GM12878 (cell line): ENCODE measurements at regions not wholly inside any gene's neighbourhood (a gene's known extent, or its start where the extent isn't known, plus 50 kb on each side); places are given as distances from the start of the nearest gene placed in this dataset.
A peak's percentile ranks its signal among the peaks of the same experiment; 100 is the strongest.
"Not testable (repeated sequence)": the region's sequence is repeated elsewhere in the genome, so short reads cannot be mapped to it uniquely, and the experiment has no call there.

Source experiments
- ATAC-seq: fragments of 200-7000 bp; cut with Tn5 transposase; 3 replicates; pipeline ENCODE4 v1.9.1; 2020; ENCODE audit warnings: mild to moderate bottlenecking, moderate library complexity
- BruUV-seq: library from RNA; stranded (reverse); fragments of 400-500 nt; replicated peaks from 2 replicates; lab custom pipeline; 2021; lab: Mats Ljungman, UMichigan
- CTCF ChIA-PET: fragments of 300-600 bp; sonication (Branson Sonifier 250); formaldehyde crosslinking; extraction: SDS; loops from one replicate; lab custom pipeline; 2021; ENCODE audit warnings: inconsistent platforms; lab: Yijun Ruan, JAX
- POLR2A ChIA-PET: fragments of 350-600 bp; formaldehyde crosslinking; extraction: SDS; loops from one replicate; lab custom pipeline; 2021; ENCODE audit warnings: inconsistent platforms; lab: Charles Lee
- RAD21 ChIA-PET: fragments of 300-600 bp; sonication (Branson Sonifier 250); formaldehyde crosslinking; loops from one replicate; lab custom pipeline; 2023; ENCODE audit warnings: antibody characterized with exemption; ENCODE audit not compliant: unreplicated experiment; lab: Charles Lee
- SMC1A ChIA-PET: fragments of 300-600 bp; sonication (Branson Sonifier 250); formaldehyde crosslinking; loops from one replicate; lab custom pipeline; 2023; ENCODE audit not compliant: unreplicated experiment, uncharacterized antibody; lab: Charles Lee
- DNase-seq: peaks from one replicate; pipeline ENCODE4 v3.0.0-alpha.2; 2011; ENCODE audit warnings: low read depth, low spot score
- FAIRE-seq: peaks from 3 replicates; lab custom pipeline; 2011; peaks lifted over from hg19 to GRCh38; lab: Jason Lieb, UNC
- H2AFZ ChIP-seq: 2 replicates; pipeline ENCODE4 v1.6.0; 2011; ENCODE audit warnings: low read depth, low read length, control low read depth; ENCODE audit not compliant: control insufficient read depth
- H3K27ac ChIP-seq: 2 replicates; pipeline ENCODE4 v1.5.1; 2011; ENCODE audit warnings: control low read depth; ENCODE audit not compliant: control insufficient read depth, insufficient read depth
- H3K27me3 ChIP-seq, 2 experiments: replicated peaks in 1 of 2; 2 replicates each; pipeline versions ENCODE4 v1.6.0 to v1.6.1; 2011; ENCODE audit warnings: low read length in 1 of 2; ENCODE audit not compliant: control insufficient read depth in 2 of 2, insufficient read depth in 2 of 2
- H3K36me3 ChIP-seq, 2 experiments: 2 replicates each; pipeline ENCODE4 v1.5.1; 2011; ENCODE audit warnings: low read length in 1 of 2; ENCODE audit not compliant: control insufficient read depth in 2 of 2, insufficient read depth in 2 of 2
- H3K4me1 ChIP-seq: 2 replicates; pipeline ENCODE4 v1.6.1; 2011; ENCODE audit warnings: mild to moderate bottlenecking, low read length, moderate library complexity, mixed read lengths; ENCODE audit not compliant: control insufficient read depth, insufficient read depth
- H3K4me2 ChIP-seq: 2 replicates; pipeline ENCODE4 v1.6.0; 2011; ENCODE audit warnings: control low read depth; ENCODE audit not compliant: control insufficient read depth, insufficient read depth
- H3K4me3 ChIP-seq: fragments of 200-600 bp; sonication (generic); 2 replicates; pipeline ENCODE4 v1.5.1; 2016
- H3K79me2 ChIP-seq: 2 replicates; pipeline ENCODE4 v1.6.0; 2011; ENCODE audit warnings: low read length; ENCODE audit not compliant: control insufficient read depth, insufficient read depth
- H3K9ac ChIP-seq: 2 replicates; pipeline ENCODE4 v1.8.0; 2011; ENCODE audit warnings: low read length, control low read depth, mixed read lengths; ENCODE audit not compliant: control insufficient read depth, insufficient read depth
- H3K9me3 ChIP-seq: replicated peaks from 3 replicates; pipeline ENCODE4 v1.5.1; 2011; ENCODE audit warnings: mild to moderate bottlenecking, low read length; ENCODE audit not compliant: control insufficient read depth, insufficient read depth
- H4K20me1 ChIP-seq: 2 replicates; pipeline ENCODE4 v1.6.0; 2011; ENCODE audit not compliant: control insufficient read depth, insufficient read depth
- BHLHE40 ChIP-seq, 2 experiments: fragments of 450-650 bp in 1 of 2; IDR thresholded peaks; 2 replicates each; pipeline ENCODE4 v1.6.1; 2011 to 2017; ENCODE audit warnings: low read depth in 2 of 2, borderline replicate concordance in 1 of 2, improper control_type of control experiment in 1 of 2, low read length in 1 of 2, mild to moderate bottlenecking in 1 of 2
- EGR1 ChIP-seq, 2 experiments: IDR thresholded peaks; 1 replicate in 1 of 2; 2 replicates in 1 of 2; pipeline ENCODE4 v1.6.1; 2011 to 2012; ENCODE audit warnings: low read depth in 2 of 2, low read length in 2 of 2, borderline replicate concordance in 1 of 2, mild to moderate bottlenecking in 1 of 2, moderate library complexity in 1 of 2
- NR2C1 ChIP-seq: fragments of 450-650 bp; IDR thresholded peaks from 2 replicates; pipeline ENCODE4 v1.6.1; 2017; ENCODE audit warnings: antibody characterized with exemption, mild to moderate bottlenecking, moderate library complexity
- NR2F1 ChIP-seq: fragments of 450-650 bp; conservative IDR thresholded peaks from 2 replicates; pipeline ENCODE4 v1.6.1; 2017; ENCODE audit warnings: mild to moderate bottlenecking
- NRF1 ChIP-seq: conservative IDR thresholded peaks from 2 replicates; pipeline ENCODE4 v1.6.1; 2011; ENCODE audit warnings: mild to moderate bottlenecking, low read depth, low read length, improper control_type of control experiment
- POLR2A ChIP-seq: IDR thresholded peaks from 2 replicates; pipeline ENCODE4 v1.6.1; 2011; ENCODE audit warnings: low read depth, mild to moderate bottlenecking, low read length
- POLR2AphosphoS5 ChIP-seq: IDR thresholded peaks from 2 replicates; pipeline ENCODE4 v1.6.1; 2011; ENCODE audit warnings: mild to moderate bottlenecking, low read length, inconsistent platforms
- YY1 ChIP-seq: IDR thresholded peaks from 2 replicates; pipeline ENCODE4 v1.6.1; 2011; ENCODE audit warnings: low read depth, mild to moderate bottlenecking, low read length
- WGBS: methylation state at CpG from one replicate; pipeline ENCODE4 v1.1.6; 2016; ENCODE audit warnings: low lambda C conversion rate; ENCODE audit not compliant: insufficient replicate concordance, insufficient coverage; ENCODE audit errors: missing lambda C conversion rate; 5-methylcytosine and 5-hydroxymethylcytosine counted together
- in situ Hi-C: fragments of 300-500 bp; cut with MboI; formaldehyde crosslinking; loops from 9 replicates; pipeline ENCODE4 v1.14.3; 2018; ENCODE audit warnings: mixed read lengths
- intact Hi-C: fragments of 100-400 bp; cut with micrococcal nuclease; formaldehyde crosslinking; loops from one replicate; pipeline ENCODE4 v1.14.2; 2022; ENCODE audit not compliant: unreplicated experiment

DNA sequence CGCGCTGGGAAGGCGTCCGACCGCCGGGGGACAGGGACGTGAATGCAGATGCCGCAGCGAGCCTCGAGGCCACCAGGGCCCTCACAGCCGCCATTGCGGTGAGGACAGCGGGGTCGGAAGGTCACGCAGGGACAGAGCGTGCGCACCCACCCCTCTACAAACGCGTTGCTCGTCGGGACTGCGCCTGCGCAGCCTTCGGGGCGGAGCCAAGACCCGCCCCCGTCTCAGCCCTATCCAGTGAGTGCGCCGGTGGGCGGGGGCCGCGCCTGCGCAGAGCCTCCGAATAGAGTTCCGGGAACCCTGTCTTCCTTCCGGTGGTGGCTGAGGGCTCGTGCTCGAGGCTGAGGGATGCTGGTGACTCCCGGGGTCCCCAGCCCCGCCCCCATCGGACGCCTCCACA, 5393.1 kb upstream of the TPTE start:
- CTCF ChIA-PET, H4K20me1 ChIP-seq, H3K9ac ChIP-seq, SMC1A ChIA-PET, H3K36me3 ChIP-seq, H3K4me3 ChIP-seq, intact Hi-C loops, in situ Hi-C loops, H3K27me3 ChIP-seq, H3K4me1 ChIP-seq, H3K79me2 ChIP-seq, POLR2A ChIA-PET, FAIRE-seq, H3K4me2 ChIP-seq, H2AFZ ChIP-seq, BruUV-seq, H3K9me3 ChIP-seq, H3K27ac ChIP-seq, RAD21 ChIA-PET: not testable (repeated sequence)
- DNase-seq (peak; percentile 74), ATAC-seq (peak; percentile 89)
- WGBS = 0% methylated on average over 21 of the region's 42 CpGs
- TF ChIP-seq EGR1 (IDR thresholded peaks at IDR 0.05; ENCODE audit: borderline replicate concordance in 1 of 2, low read depth in 2 of 2, low read length in 2 of 2) (peak in 1 of 2 experiments; percentile 84; a peak in 2 of 3 replicates), NRF1 (peak; percentile 56), POLR2A (peak; percentile 64), POLR2AphosphoS5 (peak; percentile 25; the same call in 1 of the 2 replicates), NR2F1 (peak; percentile 56), BHLHE40 (IDR thresholded peaks at IDR 0.05; ENCODE audit: borderline replicate concordance in 1 of 2, low read depth in 2 of 2, low read length in 1 of 2) (peak in 1 of 2 experiments; percentile 53; a peak in 1 of 4 replicates), YY1 (peak; percentile 79), NR2C1 (peak; percentile 61; the same call in 1 of the 2 replicates)

GRCh38 chr21:5133824-5134223, 5387.6 kb upstream of the TPTE start:
- intact Hi-C loops, H3K79me2 ChIP-seq, H3K36me3 ChIP-seq, DNase-seq, H2AFZ ChIP-seq, H3K4me2 ChIP-seq, H3K4me1 ChIP-seq, ATAC-seq, H4K20me1 ChIP-seq, in situ Hi-C loops, H3K27ac ChIP-seq, H3K9ac ChIP-seq, H3K4me3 ChIP-seq, SMC1A ChIA-PET, POLR2A ChIA-PET, CTCF ChIA-PET, H3K27me3 ChIP-seq, RAD21 ChIA-PET, FAIRE-seq, H3K9me3 ChIP-seq: not testable (repeated sequence)
- TSS peak; percentile 64 for BruUV-seq
- WGBS = no CpG with 5 or more reads among the region's 19 CpGs

DNA sequence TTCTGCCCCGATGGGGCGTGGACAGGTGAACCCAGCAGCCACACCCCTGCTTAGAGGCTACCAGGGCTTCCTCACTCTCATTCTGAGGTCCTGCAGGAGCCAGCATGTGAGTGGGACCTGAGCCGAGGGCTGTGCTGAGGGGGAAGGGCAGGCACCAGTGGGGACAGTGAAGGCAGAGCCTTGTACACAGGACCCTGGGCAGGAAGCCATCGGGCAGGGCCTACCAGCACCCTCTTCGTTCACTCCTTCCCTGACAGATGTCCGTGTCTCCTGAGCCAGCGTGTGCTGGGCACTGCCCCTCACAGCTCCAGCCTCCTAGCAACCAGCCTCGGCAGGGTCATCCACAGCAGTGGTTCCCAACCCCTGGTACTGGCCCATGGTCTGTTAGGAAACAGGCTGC, 5385.0 kb upstream of the TPTE start:
- H3K9ac ChIP-seq, RAD21 ChIA-PET, H3K27me3 ChIP-seq, H4K20me1 ChIP-seq, POLR2A ChIA-PET, H3K4me2 ChIP-seq, FAIRE-seq, CTCF ChIA-PET, H3K27ac ChIP-seq, H3K36me3 ChIP-seq, SMC1A ChIA-PET, H3K4me3 ChIP-seq, H3K4me1 ChIP-seq, H3K9me3 ChIP-seq, ATAC-seq, BruUV-seq, intact Hi-C loops, DNase-seq, H2AFZ ChIP-seq, H3K79me2 ChIP-seq, in situ Hi-C loops: not testable (repeated sequence)
- no CpG with 5 or more reads among the region's 8 CpGs for WGBS
